ENCODE measurements at regions not wholly inside any gene's neighbourhood (a gene's known extent, or its start where the extent isn't known, plus 50 kb on each side); places are given as distances from the start of the nearest gene placed in this dataset.

- Histone ChIP-seq H3K4me2 (ENCODE audit: insufficient read depth, low read length) (no peak overlapping the region), H3K9me3 (replicated peaks; ENCODE audit: control insufficient read depth, insufficient read depth, low read depth, low read length) (no peaks in the 10 kb centered on the region), H3K4me3 (no peak overlapping the region), H4K20me1 (replicated peaks; ENCODE audit: control insufficient read depth, insufficient read depth, low read length) (no peaks in the 10 kb centered on the region), H3K27ac (ENCODE audit: extremely low read depth, low read depth, low read length) (no peak overlapping the region), H3K4me1 (replicated peaks in 1 of 2; ENCODE audit: control insufficient read depth in 2 of 2, insufficient read depth in 2 of 2, low read length in 2 of 2) (no peaks in the 10 kb centered on the region), H3K9ac (ENCODE audit: insufficient read depth in 1 of 2, low read depth in 2 of 2, low read length in 2 of 2) (no peak overlapping the region), H3K36me3 (ENCODE audit: control insufficient read depth, insufficient read depth, low read length) (no peaks in the 10 kb centered on the region), H3K79me2 (ENCODE audit: control insufficient read depth, insufficient read depth, low read length) (no peaks in the 10 kb centered on the region), H3K9me1 (ENCODE audit: control insufficient read depth, insufficient read depth, low read length) (no peaks in the 10 kb centered on the region), H2AFZ (ENCODE audit: low read depth, low read length) (no peak overlapping the region), H3K27me3 (ENCODE audit: control insufficient read depth in 2 of 2, insufficient read depth in 2 of 2, low read length in 2 of 2) (no peaks in the 10 kb centered on the region)
- ChIA-PET CTCF (ENCODE audit: low intra/inter-chr PET ratio) (no interaction called here), POLR2A (no interaction called here)
- TF ChIP-seq ZNF445 (CRISPR knock-in tag; IDR thresholded peaks at IDR 0.05; ENCODE audit: low read depth), result no peak
- no peak for TF ChIP-seq HDAC1 (IDR thresholded peaks at IDR 0.05)
- no peak for TF ChIP-seq USF2 (CRISPR knock-in tag; IDR thresholded peaks at IDR 0.05)
- no peak for TF ChIP-seq CHD2 (IDR thresholded peaks at IDR 0.05; ENCODE audit: low read depth, low read length)
- ATAC-seq, result no peak
- WGBS (ENCODE audit: insufficient coverage, low coverage, missing lambda C conversion rate), result 0% methylated on average over 7 of the region's 7 CpGs
- no TSS peak for BruUV-seq (replicated peaks)
- no peak for DNase-seq (ENCODE audit: extremely low read depth in 1 of 4, low spot score in 3 of 4)
- no peak for FAIRE-seq
- intact Hi-C loops (cut with micrococcal nuclease) (no loop called here), in situ Hi-C loops (cut with MboI) (no loop called here)
Observed at GRCh38 chr14:25929881-25930615, 667.8 kb downstream of the NOVA1 start.

GRCh38 chr14:25911831-25912230 is 686.0 kb downstream of the NOVA1 start:
- Histone ChIP-seq H3K9me1 (ENCODE audit: control insufficient read depth, insufficient read depth, low read length) (no peaks in the 10 kb centered on the region), H3K27ac (ENCODE audit: extremely low read depth, low read depth, low read length) (no peak overlapping the region), H3K9ac (ENCODE audit: insufficient read depth in 1 of 2, low read depth in 2 of 2, low read length in 2 of 2) (no peak overlapping the region), H2AFZ (ENCODE audit: low read depth, low read length) (no peak overlapping the region), H3K4me1 (replicated peaks in 1 of 2; ENCODE audit: control insufficient read depth in 2 of 2, insufficient read depth in 2 of 2, low read length in 2 of 2) (no peaks in the 10 kb centered on the region), H3K4me3 (no peak overlapping the region), H4K20me1 (replicated peaks; ENCODE audit: control insufficient read depth, insufficient read depth, low read length) (no peaks in the 10 kb centered on the region), H3K27me3 (ENCODE audit: control insufficient read depth in 2 of 2, insufficient read depth in 2 of 2, low read length in 2 of 2) (no peaks in the 10 kb centered on the region), H3K36me3 (ENCODE audit: control insufficient read depth, insufficient read depth, low read length) (no peaks in the 10 kb centered on the region), H3K79me2 (ENCODE audit: control insufficient read depth, insufficient read depth, low read length) (no peaks in the 10 kb centered on the region), H3K4me2 (ENCODE audit: insufficient read depth, low read length) (no peak overlapping the region), H3K9me3 (replicated peaks; ENCODE audit: control insufficient read depth, insufficient read depth, low read depth, low read length) (no peaks in the 10 kb centered on the region)
- DNase-seq (ENCODE audit: extremely low read depth in 1 of 4, low spot score in 3 of 4) (no peak), ATAC-seq (no peak), FAIRE-seq (no peak)
- no TSS peak for BruUV-seq (replicated peaks)
- in situ Hi-C loops (cut with MboI) (no loop called here), intact Hi-C loops (cut with micrococcal nuclease) (no loop called here)
- ChIA-PET CTCF (ENCODE audit: low intra/inter-chr PET ratio) (no interaction called here), POLR2A (no interaction called here)
- WGBS (ENCODE audit: insufficient coverage, low coverage, missing lambda C conversion rate), result 3% methylated on average over 8 of the region's 9 CpGs
- TF ChIP-seq MYBL2 (IDR thresholded peaks at IDR 0.05; ENCODE audit: low read depth), result no peak
- TF ChIP-seq MYBL2 (CRISPR knock-in tag; IDR thresholded peaks at IDR 0.05; ENCODE audit: borderline replicate concordance), result no peak
- TF ChIP-seq ZNF277 (CRISPR knock-in tag; IDR thresholded peaks at IDR 0.05; ENCODE audit: borderline replicate concordance), result no peak
- no peak for TF ChIP-seq HDGF (IDR thresholded peaks at IDR 0.05)
- no peak for TF ChIP-seq SIRT6 (IDR thresholded peaks at IDR 0.05; ENCODE audit: low read depth, low read length)
- no peak for TF ChIP-seq HDAC8 (tag; IDR thresholded peaks at IDR 0.05)

All from K562 (cell line).